WI38 (cell line): ENCODE measurements at regions not wholly inside any gene's neighbourhood (a gene's known extent, or its start where the extent isn't known, plus 50 kb on each side); places are given as distances from the start of the nearest gene placed in this dataset.

Experiments used
- H3K4me3 ChIP-seq: 2 replicates; pipeline ENCODE4 v1.5.1; 2011; ENCODE audit warnings: low read depth, mild to moderate bottlenecking, control low read depth, low read length
- TF ChIP-seq, protein P1 (sequence below): IDR thresholded peaks from 2 replicates; pipeline ENCODE4 v1.5.1; 2012; ENCODE audit warnings: low read depth, mild to moderate bottlenecking, control low read depth, low read length

GRCh38 chr5:160479220-160479619 is 57.6 kb downstream of the PTTG1 start:
- H3K4me3 ChIP-seq, result no peak overlapping the region
- TF ChIP-seq, protein P1, sequence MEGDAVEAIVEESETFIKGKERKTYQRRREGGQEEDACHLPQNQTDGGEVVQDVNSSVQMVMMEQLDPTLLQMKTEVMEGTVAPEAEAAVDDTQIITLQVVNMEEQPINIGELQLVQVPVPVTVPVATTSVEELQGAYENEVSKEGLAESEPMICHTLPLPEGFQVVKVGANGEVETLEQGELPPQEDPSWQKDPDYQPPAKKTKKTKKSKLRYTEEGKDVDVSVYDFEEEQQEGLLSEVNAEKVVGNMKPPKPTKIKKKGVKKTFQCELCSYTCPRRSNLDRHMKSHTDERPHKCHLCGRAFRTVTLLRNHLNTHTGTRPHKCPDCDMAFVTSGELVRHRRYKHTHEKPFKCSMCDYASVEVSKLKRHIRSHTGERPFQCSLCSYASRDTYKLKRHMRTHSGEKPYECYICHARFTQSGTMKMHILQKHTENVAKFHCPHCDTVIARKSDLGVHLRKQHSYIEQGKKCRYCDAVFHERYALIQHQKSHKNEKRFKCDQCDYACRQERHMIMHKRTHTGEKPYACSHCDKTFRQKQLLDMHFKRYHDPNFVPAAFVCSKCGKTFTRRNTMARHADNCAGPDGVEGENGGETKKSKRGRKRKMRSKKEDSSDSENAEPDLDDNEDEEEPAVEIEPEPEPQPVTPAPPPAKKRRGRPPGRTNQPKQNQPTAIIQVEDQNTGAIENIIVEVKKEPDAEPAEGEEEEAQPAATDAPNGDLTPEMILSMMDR, result no peak

DNA sequence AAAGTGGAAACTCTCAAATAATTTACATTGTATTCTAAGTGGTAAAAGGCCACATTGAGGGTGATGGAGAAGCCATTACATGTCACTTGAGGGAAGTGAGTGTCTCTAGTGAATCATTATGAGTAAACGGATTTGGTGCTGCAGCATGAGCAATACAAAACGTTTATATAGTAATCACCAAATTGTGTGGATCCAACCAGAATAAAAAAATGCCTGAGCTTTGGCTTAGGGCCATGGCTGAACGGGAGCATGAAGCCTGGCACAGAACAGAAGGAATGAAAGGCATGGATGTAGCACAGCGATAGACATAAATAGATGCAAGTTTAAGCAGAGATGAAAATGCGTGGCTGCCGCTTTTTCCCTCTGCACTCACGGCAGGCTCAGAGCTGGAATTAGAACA is 58.3 kb downstream of the PTTG1 start:
- TF ChIP-seq, protein P1, result no peak
- H3K4me3 ChIP-seq, result no peak overlapping the region

- H3K4me3 ChIP-seq, result no peak overlapping the region
- TF ChIP-seq, protein P1, result no peak
These were observed 59.0 kb downstream of the PTTG1 start for GRCh38 chr5:160480652-160481051.

DNA sequence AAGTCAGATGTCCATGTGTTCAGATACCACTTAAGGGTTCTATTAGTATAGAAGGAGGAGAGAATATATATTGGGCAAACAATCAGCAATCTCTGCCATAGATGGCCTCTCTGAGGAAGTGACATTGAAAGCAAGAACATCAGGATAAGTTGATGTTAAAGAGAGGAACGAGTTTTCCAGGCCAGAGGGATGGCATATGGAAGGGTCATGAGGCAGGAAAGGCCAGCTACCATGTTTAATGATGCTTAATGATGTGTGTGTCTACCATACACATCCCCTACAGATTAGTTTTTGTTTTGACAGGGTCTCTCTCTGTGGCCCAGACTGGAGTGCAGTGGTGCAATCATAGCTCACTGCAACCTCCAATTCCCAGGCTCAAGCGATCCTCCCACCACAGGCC is 63.0 kb downstream of the PTTG1 start:
- no peak overlapping the region for H3K4me3 ChIP-seq
- TF ChIP-seq, protein P1, result no peak

DNA sequence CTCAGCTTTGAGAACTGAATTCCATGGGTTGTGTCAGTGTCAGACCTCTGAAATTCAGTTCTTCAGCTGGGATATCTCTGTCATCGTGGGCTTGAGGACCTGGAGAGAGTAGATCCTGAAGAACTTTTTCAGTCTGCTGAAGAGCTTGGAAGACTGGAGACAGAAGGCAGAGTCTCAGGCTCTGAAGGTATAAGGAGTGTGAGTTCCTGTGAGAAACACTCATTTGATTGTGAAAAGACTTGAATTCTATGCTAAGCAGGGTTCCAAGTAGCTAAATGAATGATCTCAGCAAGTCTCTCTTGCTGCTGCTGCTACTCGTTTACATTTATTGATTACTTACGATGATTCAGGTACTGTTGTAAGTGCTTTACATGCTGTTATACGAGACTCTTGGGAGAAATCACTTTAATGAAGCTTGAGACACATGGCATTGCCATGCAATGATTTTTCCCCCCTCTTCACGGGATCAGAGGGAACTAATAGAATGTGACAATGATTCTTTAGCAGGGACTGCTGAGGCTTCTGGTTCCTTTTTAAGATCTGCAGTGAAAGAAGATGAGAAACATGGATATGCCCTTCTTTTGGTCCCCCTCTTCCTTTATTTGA is 63.8 kb downstream of the PTTG1 start:
- TF ChIP-seq, protein P1, result no peak

DNA sequence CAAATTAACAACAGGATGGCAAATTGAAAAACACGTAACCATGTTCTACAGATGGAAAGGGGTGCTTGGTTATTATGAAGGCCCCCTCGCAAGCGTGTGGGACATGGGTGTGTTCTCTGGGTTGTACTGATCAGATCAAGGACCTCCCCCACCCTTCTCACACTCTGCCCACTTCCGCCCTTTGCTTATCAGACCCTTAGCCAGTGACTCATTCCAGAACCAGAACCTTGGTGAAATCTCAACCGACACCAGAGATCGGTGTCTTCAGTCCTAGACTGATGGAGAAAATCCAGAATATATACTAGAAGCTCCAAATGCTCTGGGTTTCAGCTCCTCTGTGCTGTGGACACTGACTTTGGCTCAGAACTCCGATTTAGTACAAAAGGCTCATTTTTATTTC is 64.9 kb downstream of the PTTG1 start:
- no peak overlapping the region for H3K4me3 ChIP-seq
- TF ChIP-seq, protein P1, result no peak

More for the DNA sequence above, 63.8 kb downstream of the PTTG1 start:
- no peak overlapping the region for H3K4me3 ChIP-seq

DNA sequence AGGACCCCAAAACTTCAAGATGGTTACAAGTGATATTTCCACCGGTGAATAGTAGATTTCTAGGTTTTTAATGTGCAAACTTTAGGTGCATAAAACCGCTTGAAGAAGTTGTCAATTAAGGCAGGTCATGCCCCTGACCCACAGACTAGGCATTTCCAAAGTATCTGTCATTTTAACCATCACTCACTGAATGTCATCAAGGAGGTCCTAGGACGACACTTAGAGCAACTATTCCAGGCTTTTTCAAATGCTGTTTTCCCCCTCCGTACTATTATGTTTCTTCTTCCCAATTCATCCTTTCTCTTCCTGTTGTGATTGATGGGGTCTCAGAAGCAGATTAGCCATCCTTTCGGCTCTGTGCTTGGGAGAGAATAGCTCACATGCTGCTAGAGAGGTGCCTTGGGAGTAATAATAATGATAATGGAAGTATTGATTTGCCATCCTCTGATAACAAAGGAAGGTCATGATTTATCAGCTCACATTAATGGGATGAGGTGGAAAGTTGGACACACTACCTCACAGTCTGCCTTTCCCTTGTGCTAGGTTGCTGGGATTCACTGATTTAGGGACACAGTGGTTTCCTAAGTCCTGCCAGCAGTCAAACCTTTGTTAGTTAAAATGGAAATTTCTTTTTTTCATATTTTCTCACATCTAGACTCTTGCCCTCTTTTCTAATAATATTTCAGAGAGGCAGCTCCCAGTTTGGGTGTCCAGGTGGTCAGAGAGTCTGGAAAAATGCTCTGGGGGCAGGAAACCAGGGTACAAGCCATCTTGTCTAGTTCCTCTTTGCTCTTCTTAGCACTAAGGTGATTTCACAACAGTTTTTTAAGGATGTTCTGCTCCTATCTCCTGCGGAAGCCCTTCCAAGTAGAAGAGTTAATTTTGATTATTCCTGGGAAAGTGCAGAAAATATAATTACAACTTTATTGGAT is 67.0 kb downstream of the PTTG1 start:
- TF ChIP-seq, protein P1, result no peak
- H3K4me3 ChIP-seq, result no peak overlapping the region
